Mucosa of rectum (tissue), 2 donors: ENCODE measurements at regions not wholly inside any gene's neighbourhood (a gene's known extent, or its start where the extent isn't known, plus 50 kb on each side); places are given as distances from the start of the nearest gene placed in this dataset.

Experiments used
- H3K27ac ChIP-seq, 2 donors: one replicate each; pipeline ENCODE4 v1.7.0; 2013; ENCODE audit warnings: inconsistent platforms in 2 of 2, low read depth in 2 of 2, low read length in 2 of 2
- H3K27me3 ChIP-seq, 2 donors: one replicate each; pipeline ENCODE4 v1.7.0; 2013; ENCODE audit warnings: low read length in 2 of 2; ENCODE audit not compliant: control insufficient read depth in 2 of 2, insufficient read depth in 2 of 2
- H3K36me3 ChIP-seq, 2 donors: one replicate each; pipeline ENCODE4 v1.7.0; 2013; ENCODE audit warnings: low read length in 2 of 2; ENCODE audit not compliant: control insufficient read depth in 2 of 2, insufficient read depth in 2 of 2
- H3K4me1 ChIP-seq, 2 donors: one replicate each; pipeline ENCODE4 v1.7.0; 2013; ENCODE audit warnings: low read length in 2 of 2, mild to moderate bottlenecking in 1 of 2; ENCODE audit not compliant: control insufficient read depth in 2 of 2, insufficient read depth in 2 of 2
- H3K4me3 ChIP-seq, 2 donors: one replicate each; pipeline ENCODE4 v1.7.0; 2013; ENCODE audit warnings: low read length in 2 of 2
- H3K9ac ChIP-seq, 2 donors: one replicate each; pipeline ENCODE4 v1.7.0; 2013; ENCODE audit warnings: low read length in 2 of 2, low read depth in 1 of 2, mild to moderate bottlenecking in 1 of 2
- H3K9me3 ChIP-seq, 2 donors: one replicate each; pipeline ENCODE4 v1.7.0; 2013; ENCODE audit warnings: low read length in 2 of 2; ENCODE audit not compliant: control insufficient read depth in 2 of 2
- donor health status: healthy.
- donor health status: Normal muscosa, but diverticular disease.

DNA sequence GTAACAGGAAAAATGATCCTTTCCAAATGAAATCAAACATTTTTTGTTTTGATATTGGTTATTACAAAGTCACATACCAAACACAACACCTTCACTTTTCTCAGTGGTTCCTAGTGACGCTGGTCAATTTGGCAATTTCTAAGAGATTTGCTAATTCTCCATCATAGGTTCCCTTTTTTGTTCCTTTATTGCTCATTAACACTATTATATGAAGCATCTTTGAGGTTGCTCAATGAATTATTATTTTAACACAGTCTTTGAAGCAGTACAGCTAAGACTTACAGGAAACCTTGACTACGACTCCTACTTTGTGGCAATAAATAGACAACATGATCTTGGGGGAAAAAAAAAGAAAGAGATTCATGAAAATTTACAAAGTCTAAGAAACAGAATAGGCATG, 152.2 kb upstream of the VRK2 start:
- Histone ChIP-seq H3K4me1 (peaks cover 3 to 7% of the 10 kb centered on the region in 2 donors), H3K4me3 (no peak overlapping the region), H3K27ac (no peak overlapping the region), H3K9me3 (no peaks in the 10 kb centered on the region), H3K36me3 (no peaks in the 10 kb centered on the region), H3K27me3 (peaks cover 0 to 1% of the 10 kb centered on the region in 2 donors), H3K9ac (no peak overlapping the region)

DNA sequence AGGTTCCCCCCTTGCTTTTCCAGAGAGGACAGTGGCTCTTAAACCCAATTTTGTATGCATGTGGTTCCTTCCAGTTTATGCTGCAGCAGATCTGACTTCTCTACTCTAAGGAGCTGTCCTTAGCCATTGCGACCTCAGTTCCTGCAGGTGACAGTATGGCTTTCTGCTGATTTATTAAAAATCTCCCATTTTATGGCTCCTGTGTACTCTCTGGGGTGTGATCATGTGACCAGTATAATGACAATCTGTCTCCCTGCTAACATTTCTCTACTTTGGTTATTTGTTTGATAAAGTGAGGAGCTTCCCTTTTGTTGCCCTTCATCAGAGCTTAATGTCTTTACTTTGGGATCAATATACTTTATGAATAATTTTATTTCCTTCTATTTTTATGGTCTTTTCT, 148.7 kb upstream of the VRK2 start:
- H3K36me3 ChIP-seq, result no peaks in the 10 kb centered on the region
- H3K4me1 ChIP-seq, result peaks cover 0 to 2% of the 10 kb centered on the region in 2 donors
- H3K27me3 ChIP-seq, result peaks cover 0 to 1% of the 10 kb centered on the region in 2 donors
- H3K9ac ChIP-seq, result no peak overlapping the region
- no peak overlapping the region for H3K4me3 ChIP-seq
- no peak overlapping the region for H3K27ac ChIP-seq
- H3K9me3 ChIP-seq, result no peaks in the 10 kb centered on the region

- H3K9me3 ChIP-seq, result no peaks in the 10 kb centered on the region
- H3K27ac ChIP-seq, result no peak overlapping the region
- no peaks in the 10 kb centered on the region for H3K36me3 ChIP-seq
- no peaks in the 10 kb centered on the region for H3K4me1 ChIP-seq
- H3K27me3 ChIP-seq, result peaks cover 0 to 1% of the 10 kb centered on the region in 2 donors
- H3K4me3 ChIP-seq, result no peak overlapping the region
- H3K9ac ChIP-seq, result no peak overlapping the region
These were observed 146.7 kb upstream of the VRK2 start for GRCh38 chr2:57899898-57900297.

- no peaks in the 10 kb centered on the region for H3K9me3 ChIP-seq
- no peak overlapping the region for H3K9ac ChIP-seq
These were observed 144.0 kb upstream of the VRK2 start for GRCh38 chr2:57902578-57902977.

DNA sequence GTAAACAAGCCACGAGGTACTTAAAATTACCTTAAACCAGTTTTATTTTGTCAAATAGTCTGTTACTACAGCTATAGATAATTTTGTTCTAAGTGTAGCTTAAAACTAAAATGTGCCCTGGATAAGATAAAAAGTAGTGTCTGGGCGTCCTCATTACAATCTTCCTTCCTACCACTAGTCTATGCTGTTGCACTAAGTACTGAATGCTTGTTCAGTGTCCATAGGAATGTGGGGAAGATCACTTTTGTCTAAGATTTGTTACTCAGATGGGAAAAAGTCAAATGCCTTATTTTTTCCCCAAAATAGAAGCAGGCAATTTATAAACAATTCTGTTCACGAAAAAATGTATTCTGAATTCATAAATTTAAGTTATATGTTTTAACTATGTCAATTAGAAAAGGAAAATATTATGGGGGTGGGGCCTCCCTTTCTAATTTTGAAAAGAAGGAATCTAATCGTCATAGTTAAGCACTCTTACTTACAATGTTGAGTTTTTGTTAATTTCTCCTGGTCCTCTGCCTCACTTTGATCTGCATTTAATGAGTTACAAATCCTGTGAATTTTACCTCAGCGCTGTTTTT, 140.4 kb upstream of the VRK2 start:
- Histone ChIP-seq H3K36me3 (no peaks in the 10 kb centered on the region), H3K4me1 (no peaks in the 10 kb centered on the region), H3K4me3 (no peak overlapping the region), H3K9me3 (no peaks in the 10 kb centered on the region), H3K27ac (no peak overlapping the region), H3K27me3 (no peaks in the 10 kb centered on the region), H3K9ac (no peak overlapping the region)

More at GRCh38 chr2:57902578-57902977, 144.0 kb upstream of the VRK2 start:
- Histone ChIP-seq H3K27me3 (peaks cover 0 to 1% of the 10 kb centered on the region in 2 donors), H3K27ac (no peak overlapping the region), H3K36me3 (no peaks in the 10 kb centered on the region), H3K4me1 (no peaks in the 10 kb centered on the region), H3K4me3 (no peak overlapping the region)

- Histone ChIP-seq H3K27ac (no peak overlapping the region), H3K4me1 (no peaks in the 10 kb centered on the region), H3K9me3 (no peaks in the 10 kb centered on the region), H3K36me3 (no peaks in the 10 kb centered on the region), H3K4me3 (no peak overlapping the region), H3K9ac (no peak overlapping the region), H3K27me3 (no peaks in the 10 kb centered on the region)
These were observed 139.2 kb upstream of the VRK2 start for GRCh38 chr2:57907411-57907810.

GRCh38 chr2:57908736-57909161, 137.9 kb upstream of the VRK2 start:
- Histone ChIP-seq H3K36me3 (no peaks in the 10 kb centered on the region), H3K4me3 (no peak overlapping the region), H3K9ac (no peak overlapping the region), H3K4me1 (no peaks in the 10 kb centered on the region), H3K9me3 (no peaks in the 10 kb centered on the region), H3K27ac (no peak overlapping the region), H3K27me3 (no peaks in the 10 kb centered on the region)

DNA sequence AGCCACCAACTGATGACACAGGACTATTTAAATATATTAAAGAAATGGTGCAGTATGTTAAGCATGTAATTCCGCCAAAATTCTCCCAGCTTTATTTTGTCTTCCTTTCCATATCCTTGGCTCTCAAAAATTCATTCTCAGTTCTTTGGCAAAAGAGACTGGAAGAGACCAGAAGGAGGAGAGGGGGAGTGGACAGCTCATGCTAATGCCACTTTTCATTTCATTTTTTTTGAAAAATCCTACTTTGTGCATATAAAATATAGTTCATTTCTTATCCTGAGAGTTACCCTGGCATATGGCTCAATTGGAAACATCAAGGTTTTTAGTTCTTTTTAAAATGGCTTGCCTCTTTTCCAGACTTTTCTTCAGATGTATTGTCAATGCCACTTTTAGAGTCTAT, 128.5 kb upstream of the VRK2 start:
- H3K4me3 ChIP-seq, result no peak overlapping the region
- H3K27me3 ChIP-seq, result no peaks in the 10 kb centered on the region
- no peak overlapping the region for H3K9ac ChIP-seq
- H3K9me3 ChIP-seq, result no peaks in the 10 kb centered on the region
- no peak overlapping the region for H3K27ac ChIP-seq
- no peaks in the 10 kb centered on the region for H3K36me3 ChIP-seq
- no peaks in the 10 kb centered on the region for H3K4me1 ChIP-seq

- Histone ChIP-seq H3K27me3 (no peaks in the 10 kb centered on the region), H3K9ac (no peak overlapping the region), H3K9me3 (no peaks in the 10 kb centered on the region), H3K36me3 (no peaks in the 10 kb centered on the region), H3K4me3 (no peak overlapping the region), H3K27ac (no peak overlapping the region), H3K4me1 (no peaks in the 10 kb centered on the region)
These were observed 126.2 kb upstream of the VRK2 start for GRCh38 chr2:57920342-57920939.

DNA sequence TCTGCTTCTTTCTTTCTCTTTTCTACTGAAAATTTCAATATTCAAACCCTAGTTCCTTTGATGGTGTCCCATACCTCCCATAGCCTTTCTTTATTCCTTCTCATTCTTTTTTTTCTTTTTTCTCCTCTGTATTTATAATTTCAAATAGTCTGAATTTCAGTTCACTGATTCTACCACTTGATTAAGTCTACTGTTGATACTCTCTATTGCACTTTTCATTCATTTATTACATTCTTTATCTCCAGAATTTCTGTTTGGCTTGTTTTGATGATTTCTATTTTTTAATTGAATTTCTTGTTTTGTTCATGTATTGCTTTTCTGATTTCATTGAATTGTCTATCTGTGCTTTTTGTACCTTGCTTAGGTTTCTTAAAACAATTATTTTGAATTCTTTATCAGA, 111.9 kb upstream of the VRK2 start:
- Histone ChIP-seq H3K4me1 (no peaks in the 10 kb centered on the region), H3K36me3 (no peaks in the 10 kb centered on the region), H3K27me3 (no peaks in the 10 kb centered on the region), H3K9ac (no peak overlapping the region), H3K4me3 (no peak overlapping the region), H3K27ac (no peak overlapping the region), H3K9me3 (peaks cover 0 to 2% of the 10 kb centered on the region in 2 donors)
